ENCODE measurements at regions not wholly inside any gene's neighbourhood (a gene's known extent, or its start where the extent isn't known, plus 50 kb on each side); places are given as distances from the start of the nearest gene placed in this dataset.

DNA sequence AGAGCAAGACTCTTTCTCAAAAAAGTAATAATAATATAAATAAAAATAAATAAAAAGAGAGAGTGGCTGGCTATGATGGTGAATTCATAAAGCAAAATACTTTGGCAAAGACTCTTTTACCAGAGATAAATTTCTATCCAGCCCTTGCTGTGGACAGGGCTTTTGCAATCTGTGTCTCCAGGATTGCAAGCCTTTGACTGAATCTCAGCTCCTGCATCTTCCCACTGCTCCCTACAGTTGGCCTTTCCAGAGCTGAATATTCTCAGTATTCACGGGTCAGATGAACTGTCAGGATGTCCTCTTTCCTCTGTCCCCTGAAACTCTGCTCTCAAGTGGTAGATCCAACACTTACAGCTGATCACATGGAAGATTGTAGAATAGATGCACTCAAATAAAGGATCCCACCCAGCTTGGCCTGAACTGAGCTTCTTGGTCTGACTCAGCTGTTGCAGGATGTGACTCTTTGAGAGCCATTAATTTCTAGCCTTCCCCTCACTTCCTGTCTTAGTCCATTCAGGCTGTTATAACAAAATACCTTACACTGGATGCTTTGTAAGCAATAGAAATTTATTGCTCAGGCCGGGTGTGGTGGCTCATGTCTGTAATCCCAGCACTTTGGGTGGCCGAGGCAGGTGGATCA lies 123.4 kb upstream of the GUCY1A1 start:
- TF ChIP-seq, protein P1, sequence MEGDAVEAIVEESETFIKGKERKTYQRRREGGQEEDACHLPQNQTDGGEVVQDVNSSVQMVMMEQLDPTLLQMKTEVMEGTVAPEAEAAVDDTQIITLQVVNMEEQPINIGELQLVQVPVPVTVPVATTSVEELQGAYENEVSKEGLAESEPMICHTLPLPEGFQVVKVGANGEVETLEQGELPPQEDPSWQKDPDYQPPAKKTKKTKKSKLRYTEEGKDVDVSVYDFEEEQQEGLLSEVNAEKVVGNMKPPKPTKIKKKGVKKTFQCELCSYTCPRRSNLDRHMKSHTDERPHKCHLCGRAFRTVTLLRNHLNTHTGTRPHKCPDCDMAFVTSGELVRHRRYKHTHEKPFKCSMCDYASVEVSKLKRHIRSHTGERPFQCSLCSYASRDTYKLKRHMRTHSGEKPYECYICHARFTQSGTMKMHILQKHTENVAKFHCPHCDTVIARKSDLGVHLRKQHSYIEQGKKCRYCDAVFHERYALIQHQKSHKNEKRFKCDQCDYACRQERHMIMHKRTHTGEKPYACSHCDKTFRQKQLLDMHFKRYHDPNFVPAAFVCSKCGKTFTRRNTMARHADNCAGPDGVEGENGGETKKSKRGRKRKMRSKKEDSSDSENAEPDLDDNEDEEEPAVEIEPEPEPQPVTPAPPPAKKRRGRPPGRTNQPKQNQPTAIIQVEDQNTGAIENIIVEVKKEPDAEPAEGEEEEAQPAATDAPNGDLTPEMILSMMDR (IDR thresholded peaks at IDR 0.05): no peak
- TF ChIP-seq POLR2A (IDR thresholded peaks at IDR 0.05): no peak
